ENCODE measurements at regions not wholly inside any gene's neighbourhood (a gene's known extent, or its start where the extent isn't known, plus 50 kb on each side); places are given as distances from the start of the nearest gene placed in this dataset.
"Not testable (repeated sequence)": the region's sequence is repeated elsewhere in the genome, so short reads cannot be mapped to it uniquely, and the experiment has no call there.

- no peak overlapping the region for H3K4me3 Mint-ChIP-seq
- no peaks in the 10 kb centered on the region for H3K9me3 Mint-ChIP-seq
- no peak overlapping the region for H3K27ac Mint-ChIP-seq
- H3K4me1 Mint-ChIP-seq: no peaks in the 10 kb centered on the region
- no peaks in the 10 kb centered on the region for H3K27me3 Mint-ChIP-seq
- no peaks in the 10 kb centered on the region for H3K36me3 Mint-ChIP-seq
- no peak for ATAC-seq
Observed at GRCh38 chr5:85500869-85501268, 1116.2 kb upstream of the EDIL3 start.

GRCh38 chr5:85512896-85513295 lies 1104.8 kb upstream of the COX7C start:
- H3K4me3 Mint-ChIP-seq: no peak overlapping the region
- ATAC-seq: no peak
- H3K9me3 Mint-ChIP-seq: peaks cover 21% of the 10 kb centered on the region
- H3K27ac Mint-ChIP-seq: no peak overlapping the region
- H3K27me3 Mint-ChIP-seq: no peaks in the 10 kb centered on the region
- H3K36me3 Mint-ChIP-seq: no peaks in the 10 kb centered on the region
- no peaks in the 10 kb centered on the region for H3K4me1 Mint-ChIP-seq

- H3K27me3 Mint-ChIP-seq: no peaks in the 10 kb centered on the region
- H3K9me3 Mint-ChIP-seq: peaks cover 12% of the 10 kb centered on the region
- H3K4me3 Mint-ChIP-seq: no peak overlapping the region
- no peak overlapping the region for H3K27ac Mint-ChIP-seq
- no peaks in the 10 kb centered on the region for H3K4me1 Mint-ChIP-seq
- ATAC-seq: no peak
- H3K36me3 Mint-ChIP-seq: no peaks in the 10 kb centered on the region
Observed at GRCh38 chr5:85515588-85515987, 1102.2 kb upstream of the COX7C start.

- ATAC-seq: no peak
- Mint-ChIP-seq H3K9me3 (peaks cover 4% of the 10 kb centered on the region), H3K4me3 (no peak overlapping the region), H3K36me3 (no peaks in the 10 kb centered on the region), H3K27ac (no peak overlapping the region), H3K27me3 (no peaks in the 10 kb centered on the region), H3K4me1 (no peaks in the 10 kb centered on the region)
Observed at GRCh38 chr5:85517386-85517785, 1100.4 kb upstream of the COX7C start.

GRCh38 chr5:85533341-85534047 lies 1084.2 kb upstream of the COX7C start:
- Mint-ChIP-seq H3K9me3 (no peaks in the 10 kb centered on the region), H3K27me3 (no peaks in the 10 kb centered on the region), H3K4me3 (no peak overlapping the region), H3K27ac (no peak overlapping the region), H3K36me3 (no peaks in the 10 kb centered on the region), H3K4me1 (no peaks in the 10 kb centered on the region)
- ATAC-seq: no peak

- Mint-ChIP-seq H3K4me3 (no peak overlapping the region), H3K27ac (no peak overlapping the region), H3K9me3 (no peaks in the 10 kb centered on the region), H3K4me1 (no peaks in the 10 kb centered on the region), H3K27me3 (no peaks in the 10 kb centered on the region), H3K36me3 (no peaks in the 10 kb centered on the region)
- no peak for ATAC-seq
Observed at GRCh38 chr5:85538362-85538761, 1079.4 kb upstream of the COX7C start.

GRCh38 chr5:85545129-85545528 lies 1072.6 kb upstream of the COX7C start:
- H3K4me3 Mint-ChIP-seq: no peak overlapping the region
- peaks cover 6% of the 10 kb centered on the region for H3K9me3 Mint-ChIP-seq
- no peak overlapping the region for H3K27ac Mint-ChIP-seq
- no peaks in the 10 kb centered on the region for H3K36me3 Mint-ChIP-seq
- no peaks in the 10 kb centered on the region for H3K4me1 Mint-ChIP-seq
- no peaks in the 10 kb centered on the region for H3K27me3 Mint-ChIP-seq
- no peak for ATAC-seq

- Mint-ChIP-seq H3K27me3 (no peaks in the 10 kb centered on the region), H3K4me1 (no peaks in the 10 kb centered on the region), H3K4me3 (no peak overlapping the region), H3K9me3 (peaks cover 9% of the 10 kb centered on the region), H3K36me3 (no peaks in the 10 kb centered on the region), H3K27ac (no peak overlapping the region)
- ATAC-seq: no peak
Observed at GRCh38 chr5:85549229-85549628, 1068.5 kb upstream of the COX7C start.

- no peak overlapping the region for H3K27ac Mint-ChIP-seq
Observed at GRCh38 chr5:85549836-85550599, 1067.7 kb upstream of the COX7C start.

GRCh38 chr5:85556464-85556863 lies 1061.3 kb upstream of the COX7C start:
- Mint-ChIP-seq H3K27me3 (no peaks in the 10 kb centered on the region), H3K4me3 (no peak overlapping the region), H3K4me1 (no peaks in the 10 kb centered on the region), H3K27ac (no peak overlapping the region), H3K36me3 (no peaks in the 10 kb centered on the region), H3K9me3 (peaks cover 10% of the 10 kb centered on the region)
- ATAC-seq: no peak

More at GRCh38 chr5:85549836-85550599, 1067.7 kb upstream of the COX7C start:
- Mint-ChIP-seq H3K36me3 (no peaks in the 10 kb centered on the region), H3K4me3 (no peak overlapping the region), H3K9me3 (peaks cover 12% of the 10 kb centered on the region), H3K27me3 (no peaks in the 10 kb centered on the region), H3K4me1 (no peaks in the 10 kb centered on the region)
- ATAC-seq: no peak

GRCh38 chr5:85576666-85577065 lies 1041.1 kb upstream of the COX7C start:
- Mint-ChIP-seq H3K4me1 (no peaks in the 10 kb centered on the region), H3K9me3 (no peaks in the 10 kb centered on the region), H3K4me3 (no peak overlapping the region), H3K36me3 (no peaks in the 10 kb centered on the region), H3K27me3 (no peaks in the 10 kb centered on the region), H3K27ac (no peak overlapping the region)
- ATAC-seq: no peak

GRCh38 chr5:85587806-85588205 lies 1029.9 kb upstream of the COX7C start:
- not testable (repeated sequence) for H3K27me3 Mint-ChIP-seq, H3K4me3 Mint-ChIP-seq, H3K36me3 Mint-ChIP-seq, H3K27ac Mint-ChIP-seq, ATAC-seq, H3K4me1 Mint-ChIP-seq
- peaks cover 22% of the 10 kb centered on the region for H3K9me3 Mint-ChIP-seq

GRCh38 chr5:85588268-85588667 lies 1029.5 kb upstream of the COX7C start:
- H3K36me3 Mint-ChIP-seq, H3K4me1 Mint-ChIP-seq, ATAC-seq, H3K4me3 Mint-ChIP-seq, H3K27ac Mint-ChIP-seq, H3K27me3 Mint-ChIP-seq: not testable (repeated sequence)
- H3K9me3 Mint-ChIP-seq: peaks cover 22% of the 10 kb centered on the region

- Mint-ChIP-seq H3K4me3 (no peak overlapping the region), H3K27ac (no peak overlapping the region), H3K4me1 (no peaks in the 10 kb centered on the region), H3K9me3 (peaks cover 13% of the 10 kb centered on the region), H3K27me3 (no peaks in the 10 kb centered on the region), H3K36me3 (no peaks in the 10 kb centered on the region)
- no peak for ATAC-seq
Observed at GRCh38 chr5:85590764-85591163, 1027.0 kb upstream of the COX7C start.

- ATAC-seq: no peak
- Mint-ChIP-seq H3K27ac (no peak overlapping the region), H3K36me3 (no peaks in the 10 kb centered on the region), H3K4me1 (no peaks in the 10 kb centered on the region), H3K27me3 (no peaks in the 10 kb centered on the region), H3K9me3 (peaks cover 11% of the 10 kb centered on the region), H3K4me3 (no peak overlapping the region)
Observed at GRCh38 chr5:85591311-85591710, 1026.4 kb upstream of the COX7C start.

- Mint-ChIP-seq H3K36me3 (no peaks in the 10 kb centered on the region), H3K27ac (no peak overlapping the region), H3K4me1 (no peaks in the 10 kb centered on the region), H3K4me3 (no peak overlapping the region), H3K9me3 (peaks cover 9% of the 10 kb centered on the region), H3K27me3 (no peaks in the 10 kb centered on the region)
- ATAC-seq: no peak
Observed at GRCh38 chr5:85602843-85603242, 1014.9 kb upstream of the COX7C start.
